Endodermal cell (in vitro differentiated cells): ENCODE measurements at regions not wholly inside any gene's neighbourhood (a gene's known extent, or its start where the extent isn't known, plus 50 kb on each side); places are given as distances from the start of the nearest gene placed in this dataset.

Source experiments
- DNase-seq: peaks from one replicate; pipeline ENCODE4 v3.0.0-alpha.2; 2017
- H3K27ac ChIP-seq: 2 replicates; pipeline ENCODE4 v1.5.1; 2013; ENCODE audit warnings: mild to moderate bottlenecking, low read depth, low read length, moderate library complexity
- H3K27me3 ChIP-seq: 2 replicates; pipeline ENCODE4 v1.6.1; 2013; ENCODE audit warnings: mild to moderate bottlenecking, low read length, moderate library complexity; ENCODE audit not compliant: insufficient read depth, control insufficient read depth, poor library complexity, severe bottlenecking
- H3K36me3 ChIP-seq: 2 replicates; pipeline ENCODE4 v1.7.0; 2013; ENCODE audit warnings: mild to moderate bottlenecking, low read length, moderate library complexity; ENCODE audit not compliant: control insufficient read depth, insufficient read depth
- H3K4me1 ChIP-seq: one replicate; pipeline ENCODE4 v1.7.0; 2013; ENCODE audit warnings: low read length; ENCODE audit not compliant: control insufficient read depth, insufficient read depth
- H3K4me3 ChIP-seq: 2 replicates; pipeline ENCODE4 v1.5.1; 2013; ENCODE audit warnings: mild to moderate bottlenecking, low read length, moderate library complexity
- H3K9ac ChIP-seq: 2 replicates; pipeline ENCODE4 v1.6.1; 2013; ENCODE audit warnings: mild to moderate bottlenecking, low read length, moderate library complexity; ENCODE audit not compliant: poor library complexity, severe bottlenecking; ENCODE audit errors: extremely low read depth
- H3K9me3 ChIP-seq: 2 replicates; pipeline ENCODE4 v1.6.1; 2013; ENCODE audit warnings: mild to moderate bottlenecking, low read length, moderate library complexity; ENCODE audit not compliant: control insufficient read depth
- H3K27ac Mint-ChIP-seq: 2 replicates; pipeline ENCODE4 v1.8.0; 2020; ENCODE audit warnings: mixed read lengths
- H3K27me3 Mint-ChIP-seq: 2 replicates; pipeline ENCODE4 v1.8.0; 2021; ENCODE audit warnings: mild to moderate bottlenecking, mixed read lengths; ENCODE audit not compliant: insufficient read depth
- H3K36me3 Mint-ChIP-seq: 2 replicates; pipeline ENCODE4 v1.8.0; 2020; ENCODE audit warnings: low read depth, mixed read lengths
- H3K4me1 Mint-ChIP-seq: 2 replicates; pipeline ENCODE4 v1.8.0; 2020; ENCODE audit warnings: mixed read lengths
- H3K4me3 Mint-ChIP-seq: 2 replicates; pipeline ENCODE4 v1.8.0; 2020; ENCODE audit warnings: mild to moderate bottlenecking, moderate library complexity, mixed read lengths
- H3K9me3 Mint-ChIP-seq: 2 replicates; pipeline ENCODE4 v1.8.0; 2020; ENCODE audit warnings: mild to moderate bottlenecking, mixed read lengths
- CTCF ChIP-seq: fragments of 200-600 bp; sonication (generic); conservative IDR thresholded peaks from 2 replicates; pipeline ENCODE4 v1.5.0; 2021; ENCODE audit warnings: antibody characterized with exemption, mild to moderate bottlenecking
- WGBS, 2 experiments: methylation state at CpG; one replicate each; pipeline versions ENCODE4 v1.1.5 to v1.1.7; 2013; ENCODE audit warnings: missing lambda C conversion rate in 2 of 2, mixed read lengths in 1 of 2; ENCODE audit not compliant: insufficient coverage in 1 of 2, insufficient read length in 1 of 2; 5-methylcytosine and 5-hydroxymethylcytosine counted together

DNA sequence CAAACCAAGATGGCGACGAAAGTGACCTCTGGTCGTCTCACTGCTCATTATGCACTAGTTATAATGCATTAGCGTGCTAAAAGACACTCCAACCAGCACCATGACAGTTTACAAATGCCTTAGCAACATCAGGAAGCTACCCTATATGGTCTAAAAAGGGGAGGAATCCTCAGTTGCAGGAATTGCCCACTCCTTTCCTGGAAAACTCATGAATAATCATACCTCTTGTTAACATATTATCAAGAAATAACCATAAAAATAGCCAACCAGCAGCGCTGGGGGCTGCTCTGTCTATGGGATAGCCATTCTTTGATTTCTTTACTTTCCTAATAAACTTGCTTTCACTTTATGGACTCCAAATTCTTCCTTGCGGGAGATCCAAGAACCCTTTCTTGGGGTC lies 595.7 kb upstream of the KLF4 start:
- H3K27me3 ChIP-seq, result peaks cover 64% of the 10 kb centered on the region
- H3K36me3 ChIP-seq, result no peaks in the 10 kb centered on the region
- H3K4me3 ChIP-seq, result no peak overlapping the region
- Mint-ChIP-seq H3K9me3 (no peaks in the 10 kb centered on the region), H3K27me3 (peaks cover 52% of the 10 kb centered on the region), H3K27ac (no peak overlapping the region), H3K36me3 (no peaks in the 10 kb centered on the region), H3K4me3 (no peak overlapping the region), H3K4me1 (peaks cover 3% of the 10 kb centered on the region)
- no peaks in the 10 kb centered on the region for H3K9me3 ChIP-seq
- 81 to 86% methylated on average over 2 to 6 of the region's 6 CpGs for WGBS, 2 experiments
- H3K27ac ChIP-seq, result no peak overlapping the region
- TF ChIP-seq CTCF, result no peak
- no peak overlapping the region for H3K9ac ChIP-seq
- DNase-seq, result no peak
- no peaks in the 10 kb centered on the region for H3K4me1 ChIP-seq

- no peak for DNase-seq
- no peaks in the 10 kb centered on the region for H3K4me1 ChIP-seq
- Mint-ChIP-seq H3K9me3 (no peaks in the 10 kb centered on the region), H3K4me3 (no peak overlapping the region), H3K27ac (no peak overlapping the region), H3K27me3 (peaks cover 64% of the 10 kb centered on the region), H3K4me1 (peaks cover 3% of the 10 kb centered on the region), H3K36me3 (no peaks in the 10 kb centered on the region)
- no peaks in the 10 kb centered on the region for H3K36me3 ChIP-seq
- H3K27ac ChIP-seq, result no peak overlapping the region
- H3K9ac ChIP-seq, result no peak overlapping the region
- peaks cover 76% of the 10 kb centered on the region for H3K27me3 ChIP-seq
- no peaks in the 10 kb centered on the region for H3K9me3 ChIP-seq
- WGBS, 2 experiments, result 94 to 98% methylated on average over 3 of the region's 3 CpGs
- no peak overlapping the region for H3K4me3 ChIP-seq
- no peak for TF ChIP-seq CTCF
These were observed 594.3 kb upstream of the KLF4 start for GRCh38 chr9:108083796-108084352.

GRCh38 chr9:108083160-108083750 lies 593.7 kb upstream of the KLF4 start:
- H3K27me3 Mint-ChIP-seq, result peaks cover 70% of the 10 kb centered on the region
- Histone ChIP-seq H3K27me3 (peaks cover 81% of the 10 kb centered on the region), H3K9me3 (no peaks in the 10 kb centered on the region), H3K4me3 (no peak overlapping the region), H3K4me1 (no peaks in the 10 kb centered on the region), H3K36me3 (no peaks in the 10 kb centered on the region), H3K9ac (no peak overlapping the region), H3K27ac (no peak overlapping the region)
- TF ChIP-seq CTCF, result no peak
- no peaks in the 10 kb centered on the region for H3K36me3 Mint-ChIP-seq
- DNase-seq, result no peak
- peaks cover 3% of the 10 kb centered on the region for H3K4me1 Mint-ChIP-seq
- WGBS, 2 experiments, result 88 to 98% methylated on average over 5 to 6 of the region's 6 CpGs
- no peaks in the 10 kb centered on the region for H3K9me3 Mint-ChIP-seq
- H3K4me3 Mint-ChIP-seq, result no peak overlapping the region
- no peak overlapping the region for H3K27ac Mint-ChIP-seq
